Muscle of leg (tissue), 3 donors: ENCODE measurements at regions not wholly inside any gene's neighbourhood (a gene's known extent, or its start where the extent isn't known, plus 50 kb on each side); places are given as distances from the start of the nearest gene placed in this dataset.
"Not testable (repeated sequence)": the region's sequence is repeated elsewhere in the genome, so short reads cannot be mapped to it uniquely, and the experiment has no call there.

ENCODE experiments used
- DNase-seq: peaks from one replicate; pipeline ENCODE4 v3.0.0; 2013
- H3K27ac ChIP-seq: one replicate; pipeline ENCODE4 v1.5.1; 2013; ENCODE audit warnings: mild to moderate bottlenecking, low read length, control low read depth
- H3K27me3 ChIP-seq: one replicate; pipeline ENCODE4 v1.6.1; 2013; ENCODE audit warnings: low read length; ENCODE audit not compliant: control insufficient read depth, insufficient read depth
- H3K36me3 ChIP-seq: one replicate; pipeline ENCODE4 v1.6.1; 2013; ENCODE audit warnings: low read length; ENCODE audit not compliant: control insufficient read depth, insufficient read depth
- H3K4me1 ChIP-seq: one replicate; pipeline ENCODE4 v1.6.1; 2013; ENCODE audit warnings: low read length; ENCODE audit not compliant: control insufficient read depth, insufficient read depth
- H3K4me3 ChIP-seq: one replicate; pipeline ENCODE4 v1.5.1; 2013; ENCODE audit warnings: low read length, control low read depth
- H3K9me3 ChIP-seq: replicated peaks from 2 replicates; pipeline ENCODE4 v1.6.1; 2013; ENCODE audit warnings: low read depth, low read length; ENCODE audit not compliant: control insufficient read depth
- whole genome bisulfite sequencing: methylation state at CpG from one replicate; pipeline ENCODE4 v1.1.5; 2013; ENCODE audit warnings: missing lambda C conversion rate; ENCODE audit not compliant: insufficient coverage; 5-methylcytosine and 5-hydroxymethylcytosine counted together

GRCh38 chr5:50300878-50301277, 140.2 kb downstream of the EMB start:
- no peaks in the 10 kb centered on the region for H3K27me3 ChIP-seq
- no peak for DNase-seq
- H3K4me3 ChIP-seq, result no peak overlapping the region
- H3K4me1 ChIP-seq, result no peaks in the 10 kb centered on the region
- H3K9me3 ChIP-seq, result peaks cover 7% of the 10 kb centered on the region
- H3K36me3 ChIP-seq, result no peaks in the 10 kb centered on the region
- no peak overlapping the region for H3K27ac ChIP-seq
- WGBS, result no CpG with 5 or more reads among the region's 1 CpG

- peaks cover 7% of the 10 kb centered on the region for H3K9me3 ChIP-seq
- H3K36me3 ChIP-seq, result no peaks in the 10 kb centered on the region
- no peaks in the 10 kb centered on the region for H3K4me1 ChIP-seq
- H3K27me3 ChIP-seq, result no peaks in the 10 kb centered on the region
- H3K27ac ChIP-seq, result no peak overlapping the region
- no peak overlapping the region for H3K4me3 ChIP-seq
- DNase-seq, result no peak
- WGBS, result 60% methylated on average over 1 of the region's 1 CpG
Measured at GRCh38 chr5:50299896-50300295, 141.2 kb downstream of the EMB start.

- Histone ChIP-seq H3K27me3 (no peaks in the 10 kb centered on the region), H3K4me3 (no peak overlapping the region), H3K27ac (no peak overlapping the region), H3K36me3 (no peaks in the 10 kb centered on the region), H3K9me3 (peaks cover 19% of the 10 kb centered on the region), H3K4me1 (no peaks in the 10 kb centered on the region)
- no peak for DNase-seq
- WGBS, result 83% methylated on average over 7 of the region's 9 CpGs
Measured at GRCh38 chr5:50292735-50293394, 148.2 kb downstream of the EMB start.

DNA sequence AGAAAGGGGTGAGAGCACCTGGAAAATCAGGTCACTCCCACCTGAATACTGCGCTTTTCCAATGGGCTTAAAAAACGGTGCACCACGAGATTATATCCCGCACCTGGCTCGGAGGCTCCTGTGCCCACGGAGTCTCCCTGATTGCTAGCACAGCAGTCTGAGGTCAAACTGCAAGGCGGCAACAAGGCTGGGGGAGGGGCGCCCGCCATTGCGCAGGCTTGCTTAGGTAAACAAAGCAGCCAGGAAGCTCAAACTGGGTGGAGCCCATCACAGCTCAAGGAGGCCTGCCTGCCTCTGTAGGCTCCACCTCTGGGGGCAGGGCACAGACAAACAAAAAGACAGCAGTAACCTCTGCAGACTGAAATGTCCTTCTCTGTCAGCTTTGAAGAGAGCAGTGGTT, 160.6 kb downstream of the EMB start:
- not testable (repeated sequence) for H3K36me3 ChIP-seq, H3K27me3 ChIP-seq, DNase-seq, H3K27ac ChIP-seq, H3K4me1 ChIP-seq, H3K4me3 ChIP-seq
- H3K9me3 ChIP-seq, result peaks cover 11% of the 10 kb centered on the region
- 78% methylated on average over 7 of the region's 10 CpGs for WGBS
